Chondrocyte (in vitro differentiated cells): ENCODE measurements at regions not wholly inside any gene's neighbourhood (a gene's known extent, or its start where the extent isn't known, plus 50 kb on each side); places are given as distances from the start of the nearest gene placed in this dataset.

Experiments used
- DNase-seq: peaks from one replicate; pipeline ENCODE4 v3.0.0; 2021; ENCODE audit warnings: mixed read lengths, low spot score
- H3K27ac Mint-ChIP-seq: one replicate; pipeline ENCODE4 v1.8.0; 2021; ENCODE audit warnings: mild to moderate bottlenecking, moderate library complexity, mixed read lengths; ENCODE audit not compliant: unreplicated experiment
- H3K27me3 Mint-ChIP-seq: 2 replicates; pipeline ENCODE4 v1.8.0; 2021; ENCODE audit warnings: low read depth, mixed read lengths
- H3K36me3 Mint-ChIP-seq: 2 replicates; pipeline ENCODE4 v1.8.0; 2021; ENCODE audit warnings: low read depth, mixed read lengths
- H3K4me1 Mint-ChIP-seq: 2 replicates; pipeline ENCODE4 v1.8.0; 2021; ENCODE audit warnings: low read depth, mild to moderate bottlenecking, mixed read lengths
- H3K4me3 Mint-ChIP-seq: one replicate; pipeline ENCODE4 v1.8.0; 2021; ENCODE audit warnings: mild to moderate bottlenecking, moderate library complexity, mixed read lengths; ENCODE audit not compliant: unreplicated experiment
- H3K9me3 Mint-ChIP-seq: 2 replicates; pipeline ENCODE4 v1.8.0; 2021; ENCODE audit warnings: low read depth, mixed read lengths
- CTCF ChIP-seq: fragments of 200-600 bp; sonication (generic); IDR thresholded peaks from 2 replicates; pipeline ENCODE4 v1.5.0; 2021; ENCODE audit warnings: antibody characterized with exemption, mild to moderate bottlenecking, moderate library complexity

DNA sequence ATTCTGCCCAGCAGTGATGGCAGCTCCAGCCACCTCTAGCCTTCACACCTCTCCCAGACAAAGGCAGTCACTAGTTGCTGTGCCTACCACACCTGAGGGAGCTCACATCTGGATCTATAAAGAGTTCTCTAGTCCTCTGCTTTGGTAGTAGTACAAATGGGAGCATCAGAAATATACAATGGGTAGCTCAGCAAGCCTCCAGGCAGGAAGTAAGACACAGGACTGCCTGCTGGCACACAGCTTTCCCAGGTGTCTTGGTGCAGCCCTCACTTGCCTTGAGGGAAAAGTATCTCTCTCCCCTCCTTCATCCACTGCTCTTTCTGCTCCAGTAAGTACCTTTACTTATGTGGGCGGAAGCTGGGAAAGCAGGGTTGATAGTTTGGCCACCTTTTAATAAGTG is 212.9 kb upstream of the SLC7A11 start:
- Mint-ChIP-seq H3K27me3 (no peaks in the 10 kb centered on the region), H3K36me3 (no peaks in the 10 kb centered on the region), H3K4me1 (no peaks in the 10 kb centered on the region), H3K4me3 (no peak overlapping the region), H3K9me3 (no peaks in the 10 kb centered on the region), H3K27ac (no peak overlapping the region)
- DNase-seq = no peak
- TF ChIP-seq CTCF = no peak

- Mint-ChIP-seq H3K4me1 (no peaks in the 10 kb centered on the region), H3K4me3 (no peak overlapping the region), H3K27ac (no peak overlapping the region), H3K27me3 (no peaks in the 10 kb centered on the region), H3K36me3 (no peaks in the 10 kb centered on the region), H3K9me3 (no peaks in the 10 kb centered on the region)
- TF ChIP-seq CTCF = no peak
- no peak for DNase-seq
Measured at GRCh38 chr4:138452826-138453225, 210.7 kb upstream of the SLC7A11 start.

- Mint-ChIP-seq H3K27me3 (no peaks in the 10 kb centered on the region), H3K27ac (no peak overlapping the region)
- no peak for TF ChIP-seq CTCF
Measured at GRCh38 chr4:138451276-138451663, 209.1 kb upstream of the SLC7A11 start.

DNA sequence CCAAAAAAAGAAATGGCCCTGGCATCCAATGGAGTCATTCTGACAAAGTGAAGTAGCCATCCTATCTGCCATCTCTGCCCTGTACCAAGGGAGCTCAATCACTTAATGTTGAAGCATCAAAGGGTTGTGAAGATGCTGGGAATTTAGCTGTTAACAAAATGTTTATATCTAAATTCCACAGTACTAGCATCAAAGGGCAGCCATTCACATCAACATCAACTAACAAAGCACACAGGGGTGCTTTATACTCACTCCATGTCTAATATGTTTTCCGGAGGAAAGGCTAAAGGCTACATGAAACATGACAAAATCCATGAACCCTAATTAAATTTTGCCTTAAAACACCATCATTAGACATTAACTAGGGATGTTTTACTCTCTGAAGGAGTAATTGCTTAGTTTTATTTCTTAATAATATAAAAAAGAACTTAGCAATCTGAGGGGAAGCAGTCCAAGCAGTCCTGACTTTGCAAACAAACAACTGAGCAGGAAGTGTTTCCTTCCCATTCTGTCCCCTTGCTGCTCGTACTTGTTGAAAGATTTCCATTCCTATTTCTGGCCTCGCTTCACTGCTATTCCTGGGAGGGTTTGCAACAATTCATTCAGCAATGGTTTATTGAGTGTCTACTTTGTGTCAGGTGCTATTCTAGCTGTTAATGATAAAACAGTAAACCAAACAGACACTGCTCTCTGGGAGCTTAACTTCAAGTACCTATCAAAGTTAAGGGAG is 208.6 kb upstream of the SLC7A11 start:
- no peak for TF ChIP-seq CTCF
- Mint-ChIP-seq H3K9me3 (no peaks in the 10 kb centered on the region), H3K36me3 (no peaks in the 10 kb centered on the region), H3K27ac (no peak overlapping the region), H3K27me3 (no peaks in the 10 kb centered on the region), H3K4me3 (no peak overlapping the region), H3K4me1 (no peaks in the 10 kb centered on the region)
- DNase-seq = no peak

More at GRCh38 chr4:138451276-138451663, 209.1 kb upstream of the SLC7A11 start:
- Mint-ChIP-seq H3K4me1 (no peaks in the 10 kb centered on the region), H3K9me3 (no peaks in the 10 kb centered on the region), H3K4me3 (no peak overlapping the region), H3K36me3 (no peaks in the 10 kb centered on the region)
- DNase-seq = no peak

DNA sequence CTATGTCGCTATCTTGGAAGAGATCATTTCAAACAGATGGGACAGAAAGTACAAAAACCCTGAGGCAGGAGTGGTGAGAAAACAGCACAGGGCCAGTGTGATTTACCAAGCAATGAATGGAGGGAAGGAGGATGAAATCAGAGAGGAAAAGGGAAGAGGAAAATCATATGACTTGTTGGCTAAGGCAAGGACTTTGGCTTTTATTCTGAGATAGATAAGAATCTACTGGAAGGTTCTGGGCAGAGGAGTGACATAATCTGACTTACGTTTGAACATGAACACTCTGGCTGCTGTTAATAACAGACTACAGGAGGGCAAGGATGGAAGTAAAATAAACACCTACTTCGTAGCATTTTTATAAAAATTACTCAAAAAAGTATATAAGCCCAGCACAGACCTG is 207.8 kb upstream of the SLC7A11 start:
- no peak for TF ChIP-seq CTCF
- no peaks in the 10 kb centered on the region for H3K36me3 Mint-ChIP-seq
- no peaks in the 10 kb centered on the region for H3K9me3 Mint-ChIP-seq
- no peak overlapping the region for H3K4me3 Mint-ChIP-seq
- no peak for DNase-seq
- H3K27me3 Mint-ChIP-seq = no peaks in the 10 kb centered on the region
- H3K4me1 Mint-ChIP-seq = peaks cover 3% of the 10 kb centered on the region
- H3K27ac Mint-ChIP-seq = no peak overlapping the region
